Cardiac fibroblast (primary cell): ENCODE measurements at regions not wholly inside any gene's neighbourhood (a gene's known extent, or its start where the extent isn't known, plus 50 kb on each side); places are given as distances from the start of the nearest gene placed in this dataset.

Source experiments
- DNase-seq, 2 donors: peaks; one replicate each; pipeline versions ENCODE4 v3.0.0 to v3.0.0-alpha.2; 2010; ENCODE audit warnings: low read depth in 2 of 2
- H3K4me3 ChIP-seq, 2 donors: replicated peaks in 1 of 2; 1 replicate in 1 of 2; 2 replicates in 1 of 2; pipeline ENCODE4 v1.5.1; 2011; ENCODE audit warnings: low read depth in 2 of 2, low read length in 2 of 2, mild to moderate bottlenecking in 2 of 2, moderate library complexity in 1 of 2
- TF ChIP-seq, protein P1 (sequence below): IDR thresholded peaks from one replicate; pipeline ENCODE4 v1.5.1; 2011; ENCODE audit warnings: low read depth, mild to moderate bottlenecking, low read length, inconsistent platforms

DNA sequence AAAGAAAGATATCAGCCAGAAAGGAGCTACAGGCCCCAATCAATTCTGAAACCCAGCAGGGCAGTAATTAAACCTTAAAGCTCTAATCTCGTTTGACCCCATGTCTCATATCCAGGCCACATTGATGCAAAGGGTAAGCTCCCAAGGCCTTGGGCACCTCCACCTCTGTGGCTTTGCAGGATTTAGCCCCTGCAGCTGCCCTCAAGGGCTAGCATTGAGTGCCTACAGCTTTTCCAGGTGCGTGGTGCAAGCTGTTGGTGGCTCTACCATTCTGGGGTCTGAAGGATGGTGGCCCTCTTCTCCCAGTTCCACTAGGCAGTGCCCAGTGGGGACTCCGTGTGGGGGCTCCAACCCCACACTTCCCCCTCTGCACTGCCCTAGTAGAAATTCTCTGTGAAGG is 429.9 kb downstream of the NPHP4 start:
- no peak for DNase-seq
- no peak overlapping the region for H3K4me3 ChIP-seq
- TF ChIP-seq, protein P1, sequence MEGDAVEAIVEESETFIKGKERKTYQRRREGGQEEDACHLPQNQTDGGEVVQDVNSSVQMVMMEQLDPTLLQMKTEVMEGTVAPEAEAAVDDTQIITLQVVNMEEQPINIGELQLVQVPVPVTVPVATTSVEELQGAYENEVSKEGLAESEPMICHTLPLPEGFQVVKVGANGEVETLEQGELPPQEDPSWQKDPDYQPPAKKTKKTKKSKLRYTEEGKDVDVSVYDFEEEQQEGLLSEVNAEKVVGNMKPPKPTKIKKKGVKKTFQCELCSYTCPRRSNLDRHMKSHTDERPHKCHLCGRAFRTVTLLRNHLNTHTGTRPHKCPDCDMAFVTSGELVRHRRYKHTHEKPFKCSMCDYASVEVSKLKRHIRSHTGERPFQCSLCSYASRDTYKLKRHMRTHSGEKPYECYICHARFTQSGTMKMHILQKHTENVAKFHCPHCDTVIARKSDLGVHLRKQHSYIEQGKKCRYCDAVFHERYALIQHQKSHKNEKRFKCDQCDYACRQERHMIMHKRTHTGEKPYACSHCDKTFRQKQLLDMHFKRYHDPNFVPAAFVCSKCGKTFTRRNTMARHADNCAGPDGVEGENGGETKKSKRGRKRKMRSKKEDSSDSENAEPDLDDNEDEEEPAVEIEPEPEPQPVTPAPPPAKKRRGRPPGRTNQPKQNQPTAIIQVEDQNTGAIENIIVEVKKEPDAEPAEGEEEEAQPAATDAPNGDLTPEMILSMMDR: no peak

DNA sequence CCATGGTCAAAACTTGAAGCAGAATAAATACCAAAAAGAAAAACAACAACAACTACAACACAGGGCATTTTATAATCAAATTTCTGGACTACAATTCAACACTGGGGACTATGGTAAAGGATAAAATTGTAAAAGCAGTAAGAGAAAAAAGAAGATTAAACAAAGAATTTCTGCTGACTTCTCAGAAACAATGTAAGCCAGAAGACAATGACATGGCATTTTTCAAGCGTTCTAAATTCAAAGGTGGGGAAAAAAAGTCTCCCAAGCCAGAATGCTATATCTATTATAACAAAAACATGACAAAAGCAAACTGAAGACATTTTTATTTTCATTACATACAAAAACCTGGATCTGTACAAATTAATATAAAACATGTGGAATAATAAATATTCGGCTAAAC is 433.1 kb downstream of the NPHP4 start:
- TF ChIP-seq, protein P1: no peak
- DNase-seq: no peak

DNA sequence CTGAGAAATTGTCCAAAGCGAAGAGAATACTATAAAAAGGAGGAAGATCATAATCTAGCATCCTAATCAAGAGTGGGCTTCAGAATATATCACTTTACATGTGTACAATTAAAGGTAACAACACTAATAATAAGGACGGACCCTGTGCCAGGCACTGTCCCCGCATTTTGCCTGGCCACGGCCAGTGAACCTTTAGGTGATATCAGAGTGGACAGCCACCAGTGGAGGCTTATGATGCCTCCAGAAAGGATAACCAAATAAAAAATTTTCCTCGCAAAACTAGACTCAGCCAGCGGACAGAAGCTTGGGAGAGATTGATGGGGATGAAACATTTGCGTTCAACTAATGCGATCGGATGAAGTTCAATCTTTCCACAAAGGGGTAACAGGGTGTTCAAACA is 436.4 kb downstream of the NPHP4 start:
- TF ChIP-seq, protein P1: no peak
- H3K4me3 ChIP-seq: no peak overlapping the region
- DNase-seq: no peak

More for the DNA sequence above, 433.1 kb downstream of the NPHP4 start:
- H3K4me3 ChIP-seq: no peak overlapping the region

DNA sequence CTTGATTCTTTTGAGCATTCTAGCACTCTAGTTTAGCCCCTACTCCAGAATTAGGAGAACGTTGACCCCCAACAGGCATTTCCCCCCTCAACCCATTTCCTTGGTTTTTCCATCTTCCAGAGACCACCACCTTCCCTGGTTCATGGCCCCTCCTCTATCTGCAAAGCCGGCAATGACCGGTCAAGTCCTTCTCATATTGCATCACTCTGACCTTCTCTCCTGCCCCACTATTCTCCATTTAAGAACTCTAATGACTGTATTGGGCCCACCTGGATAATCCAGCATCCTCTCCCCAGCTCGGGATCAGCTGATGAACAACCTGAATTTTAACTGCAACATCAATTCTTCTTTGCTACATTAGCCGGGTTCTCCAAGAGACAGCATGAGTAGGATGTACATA is 437.4 kb downstream of the NPHP4 start:
- TF ChIP-seq, protein P1: no peak

DNA sequence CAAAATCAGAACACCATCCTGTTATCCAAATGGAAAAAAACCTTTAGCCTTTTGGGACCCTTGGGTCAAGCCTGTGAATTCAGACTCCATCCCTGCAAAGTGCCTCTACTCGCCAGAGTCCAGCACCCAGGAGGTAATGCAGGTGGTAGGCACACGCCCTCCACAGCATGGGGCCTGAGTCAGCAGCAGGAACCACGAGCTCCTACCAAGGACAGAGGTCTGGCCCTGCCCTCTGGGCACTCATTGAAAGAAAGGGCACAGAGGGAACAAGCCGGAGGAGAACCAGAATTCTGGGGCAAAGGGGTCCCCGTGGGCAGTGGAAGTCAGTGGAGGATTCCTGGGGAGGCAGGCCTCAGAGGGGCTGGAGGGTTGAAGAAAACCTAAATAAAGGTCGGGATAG is 438.1 kb downstream of the NPHP4 start:
- DNase-seq: no peak
- TF ChIP-seq, protein P1: no peak
- no peak overlapping the region for H3K4me3 ChIP-seq

More for the DNA sequence above, 437.4 kb downstream of the NPHP4 start:
- no peak overlapping the region for H3K4me3 ChIP-seq
- no peak for DNase-seq

DNA sequence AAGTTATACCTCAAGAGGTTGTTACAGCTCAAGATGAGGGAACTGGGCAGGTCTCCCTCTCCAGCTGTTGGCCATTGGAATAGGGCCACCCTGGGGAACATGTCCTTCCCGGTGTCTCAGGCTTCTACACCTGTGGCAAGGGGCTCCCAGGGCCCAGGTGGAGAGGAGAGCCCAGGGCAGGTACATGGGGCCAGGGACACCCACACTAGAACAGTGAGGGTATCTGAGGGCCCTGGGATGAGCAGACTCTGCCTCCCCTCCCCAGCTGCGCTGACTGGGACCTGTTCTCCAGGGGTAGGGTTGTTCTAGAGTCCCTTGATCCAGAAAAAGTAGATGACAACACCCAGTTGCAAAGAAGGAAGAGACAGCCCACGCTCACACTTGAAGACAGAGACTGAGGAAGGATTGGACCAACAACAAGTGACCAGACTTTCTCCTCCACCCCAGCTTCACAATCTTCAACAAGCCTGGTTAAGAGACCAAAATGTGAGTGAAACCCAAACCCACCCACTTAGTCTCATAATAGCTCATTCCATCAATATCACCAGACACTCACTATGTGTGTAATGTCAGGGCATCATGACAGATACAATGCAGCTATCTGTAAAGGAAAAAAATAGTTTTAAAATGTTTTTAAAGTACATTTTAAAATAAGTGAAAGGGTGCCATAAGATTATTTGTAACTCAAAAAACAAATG is 439.3 kb downstream of the NPHP4 start:
- no peak for DNase-seq
- TF ChIP-seq, protein P1: no peak
- no peak overlapping the region for H3K4me3 ChIP-seq

DNA sequence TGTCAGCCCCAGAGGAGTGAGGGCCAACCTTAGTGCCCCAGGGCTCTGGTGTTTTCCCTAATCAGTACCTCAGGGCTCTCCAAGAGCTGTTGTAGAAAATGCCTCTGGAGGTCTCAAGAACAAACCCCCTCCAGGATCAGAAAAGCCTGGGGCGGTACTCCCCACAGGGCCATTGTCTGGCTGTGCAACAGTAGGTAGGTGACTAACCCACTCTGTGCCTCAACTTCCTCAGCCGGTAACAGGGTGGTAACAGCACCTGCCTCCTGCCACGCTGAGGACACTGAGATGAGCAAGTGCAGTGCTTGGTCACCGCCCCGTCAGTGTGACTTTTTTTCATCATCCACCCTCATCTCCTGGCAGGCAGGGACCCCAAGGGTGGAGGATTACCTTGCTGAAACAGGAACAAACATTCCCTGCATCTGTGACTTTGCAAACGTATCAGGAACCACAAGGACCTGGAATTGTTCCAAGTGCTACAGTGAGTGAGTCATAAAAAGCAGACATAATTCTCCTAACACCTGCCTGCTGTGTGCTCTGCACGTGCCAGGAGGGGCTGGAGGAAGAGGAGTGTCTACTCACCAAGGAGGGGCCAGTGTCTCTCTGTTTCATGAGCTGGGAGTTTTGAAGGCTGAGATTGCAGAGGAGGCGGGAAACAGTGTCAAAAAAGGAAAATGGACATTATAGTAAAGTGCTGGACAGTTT is 440.8 kb downstream of the NPHP4 start:
- no peak overlapping the region for H3K4me3 ChIP-seq
- DNase-seq: peak in 1 of 2 donors; percentile 12
- TF ChIP-seq, protein P1: no peak
